ENCODE measurements at regions not wholly inside any gene's neighbourhood (a gene's known extent, or its start where the extent isn't known, plus 50 kb on each side); places are given as distances from the start of the nearest gene placed in this dataset.

- no peak for DNase-seq
Measured at GRCh38 chrX:38890326-38890725, 89.1 kb downstream of the MID1IP1 start.

DNA sequence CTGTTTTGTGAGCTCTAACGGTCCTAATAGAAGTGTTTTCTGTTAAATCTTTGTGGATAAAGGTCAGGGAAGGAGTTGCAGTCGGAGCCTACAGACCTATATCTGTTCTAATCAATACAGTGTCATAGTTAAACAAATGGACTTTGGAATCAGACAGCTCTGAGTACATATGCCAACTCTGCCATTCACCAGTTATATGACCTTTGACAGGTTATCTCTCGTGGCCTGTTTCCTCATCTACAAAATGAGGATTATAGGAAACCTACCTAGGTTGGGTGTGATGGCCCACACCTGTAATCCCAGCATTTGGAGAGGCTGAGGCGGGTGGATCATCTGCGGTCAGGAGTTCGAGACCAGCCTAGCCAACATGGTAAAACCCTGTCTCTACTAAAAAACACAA, 89.7 kb downstream of the MID1IP1 start:
- DNase-seq: no peak

GRCh38 chrX:38891641-38892413, 90.6 kb downstream of the MID1IP1 start:
- no peak for DNase-seq

- no peak for DNase-seq
Measured at GRCh38 chrX:38893441-38893840, 92.2 kb downstream of the MID1IP1 start.

- no peak for DNase-seq
Measured at GRCh38 chrX:38895775-38896174, 94.5 kb downstream of the MID1IP1 start.

DNA sequence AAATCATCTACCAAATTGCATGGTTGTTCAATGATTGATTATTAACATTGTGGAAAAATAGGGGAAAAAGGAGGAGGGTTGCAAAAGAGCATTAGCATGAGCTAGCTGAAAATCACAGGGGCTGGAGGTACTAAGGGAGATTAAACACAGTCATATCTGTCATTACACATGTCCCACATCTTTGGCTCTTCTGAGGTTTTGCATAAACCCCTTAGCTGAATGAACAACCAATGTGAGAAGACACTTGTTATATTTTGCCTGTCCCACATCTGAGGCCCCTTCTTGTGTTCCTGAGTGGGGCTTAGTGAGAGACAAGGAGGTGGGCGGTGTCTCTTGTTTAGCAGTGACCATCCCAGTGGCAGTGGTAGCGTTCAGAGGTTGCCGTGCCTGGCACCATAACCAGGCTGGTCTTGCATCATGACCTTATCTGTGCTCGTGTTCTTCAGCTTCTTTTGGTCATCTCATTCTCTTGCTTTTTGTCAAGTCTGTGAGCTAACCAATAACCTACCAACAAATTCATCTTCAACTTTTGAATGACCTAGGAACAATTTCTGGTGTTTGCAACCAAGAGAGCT, 95.6 kb downstream of the MID1IP1 start:
- no peak for DNase-seq

GRCh38 chrX:38898261-38898660, 97.0 kb downstream of the MID1IP1 start:
- no peak for DNase-seq

- DNase-seq: no peak
Measured at GRCh38 chrX:38899650-38900049, 98.4 kb downstream of the MID1IP1 start.

DNA sequence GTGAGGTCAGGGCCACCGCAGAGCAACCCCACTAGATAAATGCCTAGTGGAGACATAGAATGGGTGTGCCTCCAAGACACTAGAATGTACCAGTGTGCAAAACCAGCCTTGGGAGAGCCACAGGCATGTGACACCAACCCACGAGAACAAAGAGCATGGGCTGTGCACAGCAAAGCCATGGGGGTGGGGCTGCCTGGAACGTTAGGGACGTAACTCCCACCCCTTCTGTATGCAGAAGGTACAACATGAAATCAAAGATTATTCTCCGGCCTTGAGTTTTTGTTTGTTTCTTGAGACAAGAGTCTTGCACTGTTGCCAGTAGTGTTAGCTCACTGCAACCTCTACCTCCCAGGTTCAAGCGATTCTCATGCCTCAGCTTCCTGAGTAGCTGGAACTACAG, 99.5 kb downstream of the MID1IP1 start:
- DNase-seq: no peak

GRCh38 chrX:38902972-38903492, 101.8 kb downstream of the MID1IP1 start:
- DNase-seq: no peak

GRCh38 chrX:38916801-38917200, 115.5 kb downstream of the MID1IP1 start:
- no peak for DNase-seq

DNA sequence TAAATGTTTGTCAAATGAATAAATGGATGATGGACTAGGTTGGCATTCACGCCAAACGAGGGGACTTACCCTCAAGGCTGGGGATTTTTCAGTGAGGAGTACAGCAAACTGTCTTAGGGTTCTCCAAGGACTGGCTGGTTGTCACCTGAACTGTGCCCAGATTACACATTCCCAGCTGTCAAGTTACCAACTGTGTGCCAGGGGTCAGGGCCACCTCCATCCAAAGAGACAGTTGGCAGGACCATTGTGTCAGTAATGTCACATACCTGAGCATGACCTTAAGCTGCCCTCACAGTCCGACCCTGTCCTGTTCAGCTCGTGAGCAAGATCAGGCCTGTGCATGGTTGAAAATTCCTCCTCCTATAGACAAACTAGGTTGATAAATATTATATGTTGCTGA, 116.7 kb downstream of the MID1IP1 start:
- no peak for DNase-seq

GRCh38 chrX:38919202-38919601, 117.9 kb downstream of the MID1IP1 start:
- DNase-seq: no peak

- DNase-seq: no peak
Measured at GRCh38 chrX:38919853-38920528, 118.7 kb downstream of the MID1IP1 start.

DNA sequence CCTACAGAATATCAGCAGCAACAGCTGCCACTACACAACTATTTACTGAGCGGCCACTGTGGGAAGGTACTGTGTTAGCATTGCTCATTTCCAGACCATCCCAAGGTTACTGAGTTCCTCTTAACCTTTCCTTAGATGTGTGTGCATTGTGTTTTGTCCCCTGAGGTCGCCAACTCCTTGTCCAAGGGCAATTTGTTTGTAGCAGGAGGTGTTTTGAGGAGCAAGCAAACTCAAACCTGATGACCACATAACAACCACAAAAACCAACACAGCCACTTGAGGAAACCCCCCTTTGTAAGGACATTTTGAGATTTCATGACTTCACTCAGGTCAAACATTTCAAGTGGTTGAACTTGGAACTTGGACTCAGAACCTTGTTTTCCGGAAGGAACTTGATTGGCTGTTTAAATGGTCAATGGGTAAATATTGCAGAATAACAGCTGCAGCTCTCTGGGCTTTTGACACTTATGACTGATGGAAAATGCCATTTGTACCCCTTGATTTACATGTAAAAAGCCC, 122.3 kb downstream of the MID1IP1 start:
- DNase-seq: no peak

- DNase-seq: no peak
Measured at GRCh38 chrX:38927592-38927991, 126.3 kb downstream of the MID1IP1 start.

DNA sequence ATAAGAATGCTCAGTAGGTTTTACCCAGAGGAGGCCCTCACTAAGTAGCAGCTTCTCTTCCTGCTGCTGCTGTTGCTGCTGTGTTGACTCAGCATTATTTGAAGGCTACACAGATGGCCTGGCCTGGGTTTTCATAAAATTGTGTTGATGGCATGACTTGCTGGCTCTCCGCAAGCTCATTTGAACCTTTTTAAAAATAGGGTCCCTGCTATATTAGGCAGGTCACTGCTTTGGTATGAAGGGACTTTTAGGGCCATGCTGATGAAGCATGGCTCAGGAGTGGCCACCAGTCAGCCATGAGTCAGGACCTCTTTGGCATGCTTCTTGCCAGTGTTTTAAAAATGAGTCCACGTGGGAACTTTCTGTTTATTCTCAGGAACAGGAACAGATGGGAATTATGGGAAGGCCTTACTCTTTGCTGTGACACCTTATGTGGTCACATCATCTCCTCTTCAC, 128.7 kb downstream of the MID1IP1 start:
- DNase-seq: no peak

- DNase-seq: no peak
Measured at GRCh38 chrX:38930474-38930873, 129.2 kb downstream of the MID1IP1 start.

- DNase-seq: no peak
Measured at GRCh38 chrX:38935561-38935960, 134.3 kb downstream of the MID1IP1 start.

GRCh38 chrX:38937400-38937799, 136.1 kb downstream of the MID1IP1 start:
- no peak for DNase-seq

GRCh38 chrX:38937926-38938325, 136.7 kb downstream of the MID1IP1 start:
- DNase-seq: no peak

DNA sequence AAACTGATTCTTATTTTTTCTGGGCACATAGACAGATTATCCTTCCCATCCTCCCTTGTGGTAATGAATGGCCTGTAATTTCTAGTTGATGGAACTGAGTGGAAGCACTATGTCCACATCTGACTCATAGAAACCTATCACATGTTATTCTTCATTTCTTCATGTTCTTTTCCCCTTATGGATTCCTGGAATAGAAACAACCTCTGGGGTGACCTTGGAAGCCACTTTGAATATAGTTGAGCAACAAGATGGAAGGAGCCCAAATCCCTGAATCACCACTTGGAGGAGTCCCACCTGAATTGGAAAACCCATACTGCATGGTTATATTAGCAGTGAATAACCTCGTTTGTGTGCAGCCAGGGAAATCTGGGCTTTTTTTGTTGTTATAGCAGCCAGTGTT, 137.8 kb downstream of the MID1IP1 start:
- no peak for DNase-seq

DNA sequence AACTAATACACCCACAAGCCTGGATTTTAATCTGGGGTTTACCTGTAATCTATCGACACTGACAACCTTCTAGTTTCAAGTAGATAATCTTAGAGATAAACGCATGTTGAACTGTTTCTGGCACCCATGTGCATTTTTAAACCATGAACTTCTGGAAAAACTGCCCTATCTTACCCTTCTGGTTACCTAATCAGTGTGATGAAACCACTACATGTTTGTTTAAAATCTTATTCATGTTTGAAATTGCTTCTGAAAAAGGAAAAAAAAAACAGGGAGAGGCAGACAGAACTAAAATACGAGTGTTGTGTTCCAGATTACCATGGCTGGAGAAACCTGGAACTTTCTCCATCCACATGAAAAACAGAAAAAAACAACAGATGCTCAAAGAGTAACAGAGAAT, 139.3 kb downstream of the MID1IP1 start:
- no peak for DNase-seq

- DNase-seq: no peak
Measured at GRCh38 chrX:38941675-38942074, 140.4 kb downstream of the MID1IP1 start.
